A549 (cell line): ENCODE measurements at regions not wholly inside any gene's neighbourhood (a gene's known extent, or its start where the extent isn't known, plus 50 kb on each side); places are given as distances from the start of the nearest gene placed in this dataset.

ENCODE experiments used
- ATAC-seq, 2 experiments: fragments of 200-7000 bp in 1 of 2; fragments of >200 bp in 1 of 2; cut with Nextera tagmentation in 1 of 2; cut with Tn5 transposase in 1 of 2; 3 replicates each; pipeline versions ENCODE4 v1.8.0 to v1.9.1; 2018 to 2020; ENCODE audit warnings: mild to moderate bottlenecking in 1 of 2, moderate library complexity in 1 of 2
- CTCF ChIA-PET: fragments of 300-600 bp; sonication (Branson Sonifier 250); formaldehyde crosslinking; extraction: SDS; loops from one replicate; lab custom pipeline; 2021; ENCODE audit warnings: antibody characterized with exemption, inconsistent platforms; lab: Yijun Ruan, JAX
- POLR2A ChIA-PET: fragments of 350-600 bp; formaldehyde crosslinking; extraction: SDS; loops from one replicate; lab custom pipeline; 2021; ENCODE audit warnings: antibody characterized with exemption, inconsistent platforms; lab: Yijun Ruan, JAX
- DNase-seq, 2 experiments: peaks; one replicate each; pipeline versions ENCODE4 v3.0.0 to v3.0.0-alpha.2; 2011 to 2016; ENCODE audit warnings: low read depth in 1 of 2, low spot score in 1 of 2
- FAIRE-seq: peaks from 2 replicates; lab custom pipeline; 2011; peaks lifted over from hg19 to GRCh38; lab: Jason Lieb, UNC
- H3K27ac ChIP-seq, 2 experiments: fragments of >200 bp; sonication (Bioruptor Twin); formaldehyde crosslinking; 3 replicates each; pipeline ENCODE4 v1.5.1; 2016 to 2017
- H3K4me1 ChIP-seq: fragments of >200 bp; sonication (Bioruptor Twin); formaldehyde crosslinking; 3 replicates; pipeline ENCODE4 v1.6.1; 2016
- H3K4me2 ChIP-seq: fragments of >200 bp; sonication (Bioruptor Twin); formaldehyde crosslinking; 3 replicates; pipeline ENCODE4 v1.6.1; 2016
- H3K4me3 ChIP-seq: fragments of >200 bp; sonication (Bioruptor Twin); formaldehyde crosslinking; 3 replicates; pipeline ENCODE4 v1.5.1; 2016
- H3K9me3 ChIP-seq: fragments of >200 bp; sonication (Bioruptor Twin); formaldehyde crosslinking; 3 replicates; pipeline ENCODE4 v1.6.1; 2016
- CEBPB ChIP-seq, 2 experiments: fragments of >200 bp in 1 of 2; sonication (Bioruptor Twin) in 1 of 2; formaldehyde crosslinking in 1 of 2; IDR thresholded peaks; 2 replicates each; pipeline ENCODE4 v1.6.1; 2012 to 2016
- CHD4 ChIP-seq: fragments of 200-600 bp; sonication (generic); IDR thresholded peaks from 2 replicates; pipeline ENCODE4 v1.6.1; 2016; ENCODE audit warnings: antibody characterized with exemption, mild to moderate bottlenecking, borderline replicate concordance
- EHMT2 ChIP-seq: fragments of 200-600 bp; sonication (generic); IDR thresholded peaks from 2 replicates; pipeline ENCODE4 v1.6.1; 2016; ENCODE audit warnings: antibody characterized with exemption, low read depth, mild to moderate bottlenecking, moderate library complexity
- ESRRA ChIP-seq: fragments of 150-350 bp; IDR thresholded peaks from 2 replicates; pipeline ENCODE4 v1.6.1; 2014; ENCODE audit warnings: mild to moderate bottlenecking, low read length, borderline replicate concordance
- FOXS1 ChIP-seq: fragments of 250-450 bp; sonication (Bioruptor Pico); IDR thresholded peaks from 2 replicates; pipeline ENCODE4 v1.5.0; 2020; ENCODE audit warnings: mild to moderate bottlenecking, moderate library complexity
- HEYL ChIP-seq: fragments of 250-450 bp; sonication (Bioruptor Pico); IDR thresholded peaks from 2 replicates; pipeline ENCODE4 v1.8.0; 2021; ENCODE audit warnings: mild to moderate bottlenecking, moderate library complexity
- HMGXB4 ChIP-seq: fragments of 250-450 bp; sonication (Bioruptor Pico); IDR thresholded peaks from 2 replicates; pipeline ENCODE4 v1.5.0; 2021; ENCODE audit warnings: mild to moderate bottlenecking, moderate library complexity, borderline replicate concordance
- HOXB5 ChIP-seq: fragments of 250-450 bp; sonication (Bioruptor Pico); IDR thresholded peaks from 2 replicates; pipeline ENCODE4 v1.5.0; 2020; ENCODE audit warnings: mild to moderate bottlenecking, moderate library complexity
- JUNB ChIP-seq: fragments of >200 bp; sonication (Bioruptor Twin); formaldehyde crosslinking; IDR thresholded peaks from 2 replicates; pipeline ENCODE4 v1.6.1; 2016
- KDM1A ChIP-seq: fragments of 200-600 bp; sonication (generic); IDR thresholded peaks from 2 replicates; pipeline ENCODE4 v1.6.1; 2016; ENCODE audit warnings: low read depth, mild to moderate bottlenecking
- MAFK ChIP-seq: fragments of 450-650 bp; IDR thresholded peaks from 2 replicates; pipeline ENCODE4 v1.6.1; 2014; ENCODE audit not compliant: partially characterized antibody
- MAZ ChIP-seq: fragments of 150-350 bp; IDR thresholded peaks from 2 replicates; pipeline ENCODE4 v1.6.1; 2014; ENCODE audit warnings: antibody characterized with exemption, low read depth, low read length, borderline replicate concordance
- NPAS2 ChIP-seq: fragments of 250-450 bp; sonication (Bioruptor Pico); IDR thresholded peaks from 2 replicates; pipeline ENCODE4 v1.8.0; 2022; ENCODE audit warnings: mild to moderate bottlenecking, moderate library complexity, borderline replicate concordance
- NR3C1 ChIP-seq: fragments of >200 bp; sonication (Bioruptor Twin); formaldehyde crosslinking; IDR thresholded peaks from 3 replicates; pipeline ENCODE4 v1.6.1; 2017
- POLR2A ChIP-seq: IDR thresholded peaks from 2 replicates; pipeline ENCODE4 v1.6.1; 2012; ENCODE audit warnings: mild to moderate bottlenecking, low read length
- RAD21 ChIP-seq, 2 experiments: fragments of >200 bp in 1 of 2; sonication (Bioruptor Twin) in 1 of 2; formaldehyde crosslinking in 1 of 2; IDR thresholded peaks in 1 of 2; conservative IDR thresholded peaks in 1 of 2; 2 replicates in 1 of 2; 3 replicates in 1 of 2; pipeline ENCODE4 v1.6.1; 2012 to 2018; ENCODE audit warnings: inconsistent platforms in 1 of 2
- RNF2 ChIP-seq: fragments of 200-600 bp; sonication (generic); IDR thresholded peaks from 2 replicates; pipeline ENCODE4 v1.6.1; 2016; ENCODE audit warnings: low read depth, mild to moderate bottlenecking, antibody characterized with exemption, moderate library complexity, borderline replicate concordance
- SMC3 ChIP-seq: fragments of >200 bp; sonication (Bioruptor Twin); formaldehyde crosslinking; IDR thresholded peaks from 3 replicates; pipeline ENCODE4 v1.6.1; 2018; ENCODE audit warnings: inconsistent platforms
- TP53 ChIP-seq: fragments of 250-450 bp; sonication (Bioruptor Pico); IDR thresholded peaks from 2 replicates; pipeline ENCODE4 v1.5.0; 2021; ENCODE audit warnings: mild to moderate bottlenecking, moderate library complexity
- ZC3H11A ChIP-seq: fragments of 450-650 bp; IDR thresholded peaks from 2 replicates; pipeline ENCODE4 v1.6.1; 2014; ENCODE audit warnings: antibody characterized with exemption, mild to moderate bottlenecking
- WGBS: methylation state at CpG from one replicate; pipeline ENCODE4 v1.1.6; 2017; ENCODE audit errors: missing lambda C conversion rate; 5-methylcytosine and 5-hydroxymethylcytosine counted together
- TF ChIP-seq, protein P1 (sequence below): fragments of >200 bp; sonication (Bioruptor Twin); formaldehyde crosslinking; IDR thresholded peaks from 3 replicates; pipeline ENCODE4 v1.6.1; 2016
- TF ChIP-seq, protein P2 (sequence below): IDR thresholded peaks from 2 replicates; pipeline ENCODE4 v1.6.1; 2012; ENCODE audit warnings: low read depth, borderline replicate concordance
- TF ChIP-seq, protein P3 (sequence below): fragments of 250-450 bp; sonication (Bioruptor Pico); IDR thresholded peaks from 2 replicates; pipeline ENCODE4 v1.5.0; 2020; ENCODE audit warnings: low read depth, mild to moderate bottlenecking, moderate library complexity
- TF ChIP-seq, protein P4 (sequence below): fragments of 450-650 bp; IDR thresholded peaks from 2 replicates; pipeline ENCODE4 v1.6.1; 2014; ENCODE audit warnings: antibody characterized with exemption

GRCh38 chr4:53861856-53862610 lies 202.4 kb downstream of the CHIC2 start:
- FAIRE-seq (no peak), DNase-seq (peak in 1 of 2 experiments; percentile 40), ATAC-seq (peak in 1 of 2 experiments; percentile 50; a peak in 1 of 6 replicates)
- Histone ChIP-seq H3K4me1 (peaks cover 17% of the 10 kb centered on the region), H3K9me3 (no peaks in the 10 kb centered on the region), H3K4me3 (no peak overlapping the region), H3K27ac (0 out of 6 replicates have a peak overlapping the region, but pooled peaks of 1 of the 2 experiments have one; percentile 14), H3K4me2 (peak overlapping the region; percentile 27; the same call in 2 of the 3 replicates)
- CTCF ChIA-PET, result interaction anchor here (1.1 to 1.4 kb wide), 3 partner anchors 21 to 847 kb away, joined by 3 read pairs; no protein-coding TSS in a partner anchor
- 27% methylated on average over 4 of the region's 4 CpGs for WGBS
- TF ChIP-seq JUNB (no peak), HMGXB4 (CRISPR knock-in tag) (no peak), RAD21 (conservative IDR thresholded peaks at IDR 0.05 in 1 of 2, IDR thresholded peaks at IDR 0.05 in 1 of 2) (no peak), FOXS1 (CRISPR knock-in tag) (no peak), POLR2A (no peak), NPAS2 (no peak), NR3C1 (no peak)
- TF ChIP-seq, protein P1, sequence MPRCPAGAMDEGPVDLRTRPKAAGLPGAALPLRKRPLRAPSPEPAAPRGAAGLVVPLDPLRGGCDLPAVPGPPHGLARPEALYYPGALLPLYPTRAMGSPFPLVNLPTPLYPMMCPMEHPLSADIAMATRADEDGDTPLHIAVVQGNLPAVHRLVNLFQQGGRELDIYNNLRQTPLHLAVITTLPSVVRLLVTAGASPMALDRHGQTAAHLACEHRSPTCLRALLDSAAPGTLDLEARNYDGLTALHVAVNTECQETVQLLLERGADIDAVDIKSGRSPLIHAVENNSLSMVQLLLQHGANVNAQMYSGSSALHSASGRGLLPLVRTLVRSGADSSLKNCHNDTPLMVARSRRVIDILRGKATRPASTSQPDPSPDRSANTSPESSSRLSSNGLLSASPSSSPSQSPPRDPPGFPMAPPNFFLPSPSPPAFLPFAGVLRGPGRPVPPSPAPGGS, result no peak
- TF ChIP-seq, protein P2, sequence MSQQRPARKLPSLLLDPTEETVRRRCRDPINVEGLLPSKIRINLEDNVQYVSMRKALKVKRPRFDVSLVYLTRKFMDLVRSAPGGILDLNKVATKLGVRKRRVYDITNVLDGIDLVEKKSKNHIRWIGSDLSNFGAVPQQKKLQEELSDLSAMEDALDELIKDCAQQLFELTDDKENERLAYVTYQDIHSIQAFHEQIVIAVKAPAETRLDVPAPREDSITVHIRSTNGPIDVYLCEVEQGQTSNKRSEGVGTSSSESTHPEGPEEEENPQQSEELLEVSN, result no peak
- POLR2A ChIA-PET, result interaction anchor here (0.5 kb wide), 1 partner anchor 186 kb away, joined by 3 read pairs; no protein-coding TSS in a partner anchor

GRCh38 chr4:53859305-53859704 lies 205.1 kb downstream of the CHIC2 start:
- no peak for TF ChIP-seq CHD4
- TF ChIP-seq FOXS1 (CRISPR knock-in tag), result no peak
- TF ChIP-seq, protein P3, sequence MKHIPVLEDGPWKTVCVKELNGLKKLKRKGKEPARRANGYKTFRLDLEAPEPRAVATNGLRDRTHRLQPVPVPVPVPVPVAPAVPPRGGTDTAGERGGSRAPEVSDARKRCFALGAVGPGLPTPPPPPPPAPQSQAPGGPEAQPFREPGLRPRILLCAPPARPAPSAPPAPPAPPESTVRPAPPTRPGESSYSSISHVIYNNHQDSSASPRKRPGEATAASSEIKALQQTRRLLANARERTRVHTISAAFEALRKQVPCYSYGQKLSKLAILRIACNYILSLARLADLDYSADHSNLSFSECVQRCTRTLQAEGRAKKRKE (CRISPR knock-in tag), result no peak
- no peak for TF ChIP-seq MAFK
- TF ChIP-seq SMC3, result no peak
- TF ChIP-seq, protein P1, result no peak
- no peak for TF ChIP-seq RNF2
- TF ChIP-seq, protein P4, sequence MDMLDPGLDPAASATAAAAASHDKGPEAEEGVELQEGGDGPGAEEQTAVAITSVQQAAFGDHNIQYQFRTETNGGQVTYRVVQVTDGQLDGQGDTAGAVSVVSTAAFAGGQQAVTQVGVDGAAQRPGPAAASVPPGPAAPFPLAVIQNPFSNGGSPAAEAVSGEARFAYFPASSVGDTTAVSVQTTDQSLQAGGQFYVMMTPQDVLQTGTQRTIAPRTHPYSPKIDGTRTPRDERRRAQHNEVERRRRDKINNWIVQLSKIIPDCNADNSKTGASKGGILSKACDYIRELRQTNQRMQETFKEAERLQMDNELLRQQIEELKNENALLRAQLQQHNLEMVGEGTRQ, result no peak
- TF ChIP-seq KDM1A, result no peak
- TF ChIP-seq TP53 (CRISPR knock-in tag), result no peak
- TF ChIP-seq EHMT2, result no peak
- TF ChIP-seq CEBPB (IDR thresholded peaks at IDR 0.05), result no peak
- TF ChIP-seq HEYL, result no peak
- TF ChIP-seq ESRRA, result no peak
- no peak for TF ChIP-seq HOXB5 (CRISPR knock-in tag)
- no peak for TF ChIP-seq ZC3H11A
- TF ChIP-seq MAZ, result no peak
- Histone ChIP-seq H3K4me2 (no peak overlapping the region), H3K4me3 (no peak overlapping the region), H3K4me1 (peaks cover 17% of the 10 kb centered on the region), H3K9me3 (no peaks in the 10 kb centered on the region), H3K27ac (no peak overlapping the region)
- POLR2A ChIA-PET, result no interaction called here
- ATAC-seq (no peak), DNase-seq (no peak), FAIRE-seq (no peak)
- CTCF ChIA-PET, result interaction anchor here (0.8 kb wide), 1 partner anchor 375 kb away, joined by 3 read pairs; no protein-coding TSS in a partner anchor
